ENCODE measurements at regions not wholly inside any gene's neighbourhood (a gene's known extent, or its start where the extent isn't known, plus 50 kb on each side); places are given as distances from the start of the nearest gene placed in this dataset.
A peak's percentile ranks its signal among the peaks of the same experiment; 100 is the strongest.

DNA sequence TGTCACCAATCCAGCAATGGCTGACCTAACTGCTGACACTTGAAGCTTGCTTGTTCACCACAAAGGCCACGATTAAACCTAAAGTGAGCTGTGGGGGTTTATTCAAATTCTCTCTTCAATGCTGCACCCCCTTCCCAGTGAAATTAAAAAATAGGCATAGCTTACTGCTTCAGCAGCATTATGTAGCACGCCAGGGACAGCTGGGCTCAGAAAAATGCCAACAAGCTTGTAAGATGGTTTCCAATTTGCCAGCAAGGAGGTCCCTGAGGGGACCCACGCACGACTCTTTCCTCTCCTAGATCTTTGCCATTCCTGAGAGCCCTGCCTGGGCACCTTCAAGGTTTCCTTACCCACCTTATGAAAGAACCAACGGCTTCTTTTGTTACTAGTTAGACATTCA lies 113.5 kb upstream of the CDH4 start:
- Histone ChIP-seq H3K9me3 (ENCODE audit: control extremely low read depth in 1 of 5, control insufficient read depth in 4 of 5, insufficient read depth in 2 of 5, low read depth in 1 of 5, low read length in 4 of 5) (no peaks in the 10 kb centered on the region), H3K4me3 (ENCODE audit: control insufficient read depth in 1 of 7, extremely low read depth in 1 of 7, insufficient read depth in 4 of 7, low read depth in 2 of 7, low read length in 6 of 7) (no peak overlapping the region), H3K36me3 (ENCODE audit: control insufficient read depth in 4 of 4, insufficient read depth in 4 of 4, low read length in 3 of 4) (no peaks in the 10 kb centered on the region), H3K4me1 (ENCODE audit: control extremely low read depth in 1 of 4, control insufficient read depth in 4 of 4, insufficient read depth in 4 of 4, low read length in 3 of 4) (no peaks in the 10 kb centered on the region), H3K27me3 (replicated peaks in 2 of 5; ENCODE audit: control insufficient read depth in 4 of 5, insufficient read depth in 5 of 5, low read length in 4 of 5) (peaks cover 2 to 49% (median 4%) of the 10 kb centered on the region in 5 experiments), H3K27ac (ENCODE audit: insufficient read depth in 1 of 2, low read depth in 1 of 2, low read length in 2 of 2, poor library complexity in 1 of 2, severe bottlenecking in 2 of 2) (no peak overlapping the region)
- POLR2A ChIA-PET, result no interaction called here
- no peak for DNase-seq
- CTCF ChIA-PET, result no interaction called here
- 89% methylated on average over 4 of the region's 5 CpGs for WGBS (ENCODE audit: insufficient coverage)

DNA sequence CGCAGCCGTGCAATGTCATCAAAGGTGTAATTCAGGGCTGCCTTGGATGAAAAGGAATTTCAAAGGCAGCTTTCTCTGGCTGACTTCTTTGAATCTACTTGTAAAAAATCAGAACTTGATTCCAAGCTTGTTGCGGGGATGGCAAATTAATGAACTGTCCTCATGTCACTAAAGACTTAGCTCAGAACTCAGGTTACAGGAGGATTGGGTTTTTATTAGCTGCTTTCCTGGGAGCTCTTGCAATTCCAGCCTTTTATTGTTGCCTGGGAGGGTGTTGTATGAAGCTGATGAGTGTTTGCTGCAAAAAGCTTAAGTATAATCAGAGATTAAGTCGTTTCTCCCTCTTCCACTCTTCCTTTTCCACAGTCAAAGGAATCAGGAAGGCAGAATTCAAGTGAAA lies 113.0 kb upstream of the CDH4 start:
- WGBS (ENCODE audit: insufficient coverage), result 96% methylated on average over 3 of the region's 4 CpGs
- ChIA-PET POLR2A (no interaction called here), CTCF (no interaction called here)

GRCh38 chr20:61140576-61140975 lies 111.5 kb upstream of the CDH4 start:
- H3K36me3 ChIP-seq (ENCODE audit: control insufficient read depth in 4 of 4, insufficient read depth in 4 of 4, low read length in 3 of 4), result no peaks in the 10 kb centered on the region
- H3K4me1 ChIP-seq (ENCODE audit: control extremely low read depth in 1 of 4, control insufficient read depth in 4 of 4, insufficient read depth in 4 of 4, low read length in 3 of 4), result no peaks in the 10 kb centered on the region
- H3K27me3 ChIP-seq (replicated peaks in 2 of 5; ENCODE audit: control insufficient read depth in 4 of 5, insufficient read depth in 5 of 5, low read length in 4 of 5), result peaks cover 0 to 34% (median 3%) of the 10 kb centered on the region in 5 experiments
- no peak for DNase-seq
- 96% methylated on average over 4 of the region's 4 CpGs for WGBS (ENCODE audit: insufficient coverage)
- POLR2A ChIA-PET, result no interaction called here
- CTCF ChIA-PET, result no interaction called here
- no peak overlapping the region for H3K4me3 ChIP-seq (ENCODE audit: control insufficient read depth in 1 of 7, extremely low read depth in 1 of 7, insufficient read depth in 4 of 7, low read depth in 2 of 7, low read length in 6 of 7)
- H3K9me3 ChIP-seq (ENCODE audit: control extremely low read depth in 1 of 5, control insufficient read depth in 4 of 5, insufficient read depth in 2 of 5, low read depth in 1 of 5, low read length in 4 of 5), result peaks cover 0 to 5% (median 0%) of the 10 kb centered on the region in 5 experiments
- no peak overlapping the region for H3K27ac ChIP-seq (ENCODE audit: insufficient read depth in 1 of 2, low read depth in 1 of 2, low read length in 2 of 2, poor library complexity in 1 of 2, severe bottlenecking in 2 of 2)

More for the DNA sequence above, 113.0 kb upstream of the CDH4 start:
- H3K36me3 ChIP-seq (ENCODE audit: control insufficient read depth in 4 of 4, insufficient read depth in 4 of 4, low read length in 3 of 4), result no peaks in the 10 kb centered on the region
- H3K27ac ChIP-seq (ENCODE audit: insufficient read depth in 1 of 2, low read depth in 1 of 2, low read length in 2 of 2, poor library complexity in 1 of 2, severe bottlenecking in 2 of 2), result no peak overlapping the region
- no peaks in the 10 kb centered on the region for H3K4me1 ChIP-seq (ENCODE audit: control extremely low read depth in 1 of 4, control insufficient read depth in 4 of 4, insufficient read depth in 4 of 4, low read length in 3 of 4)
- H3K9me3 ChIP-seq (ENCODE audit: control extremely low read depth in 1 of 5, control insufficient read depth in 4 of 5, insufficient read depth in 2 of 5, low read depth in 1 of 5, low read length in 4 of 5), result no peaks in the 10 kb centered on the region
- no peak for DNase-seq
- no peak overlapping the region for H3K4me3 ChIP-seq (ENCODE audit: control insufficient read depth in 1 of 7, extremely low read depth in 1 of 7, insufficient read depth in 4 of 7, low read depth in 2 of 7, low read length in 6 of 7)
- peaks cover 2 to 49% (median 4%) of the 10 kb centered on the region in 5 experiments for H3K27me3 ChIP-seq (replicated peaks in 2 of 5; ENCODE audit: control insufficient read depth in 4 of 5, insufficient read depth in 5 of 5, low read length in 4 of 5)

DNA sequence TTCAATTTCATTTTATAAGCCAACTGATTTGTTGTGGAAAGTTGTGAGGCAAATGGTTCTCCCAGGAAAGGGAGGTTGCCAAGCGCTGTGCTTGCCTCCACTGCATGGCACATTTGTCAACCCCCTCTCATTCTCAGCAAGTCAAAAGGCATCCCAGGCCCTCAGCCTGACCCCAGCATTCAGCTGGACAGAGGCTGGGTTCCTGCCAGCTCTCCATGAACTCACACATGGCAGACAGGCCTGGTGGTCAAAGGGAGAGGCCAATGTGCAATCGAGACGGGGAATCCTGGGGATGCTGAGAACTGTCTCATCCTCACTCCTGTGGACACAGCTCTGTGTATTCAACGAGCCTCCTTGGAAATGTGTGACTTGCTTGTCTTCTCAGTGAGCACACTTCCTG lies 106.0 kb upstream of the CDH4 start:
- CTCF ChIA-PET, result no interaction called here
- 72% methylated on average over 3 of the region's 4 CpGs for whole genome bisulfite sequencing (ENCODE audit: insufficient coverage)
- H3K27ac ChIP-seq (ENCODE audit: insufficient read depth in 1 of 2, low read depth in 1 of 2, low read length in 2 of 2, poor library complexity in 1 of 2, severe bottlenecking in 2 of 2), result no peak overlapping the region
- POLR2A ChIA-PET, result no interaction called here
- H3K9me3 ChIP-seq (ENCODE audit: control extremely low read depth in 1 of 5, control insufficient read depth in 4 of 5, insufficient read depth in 2 of 5, low read depth in 1 of 5, low read length in 4 of 5), result peaks cover 0 to 5% (median 0%) of the 10 kb centered on the region in 5 experiments
- H3K27me3 ChIP-seq (replicated peaks in 2 of 5; ENCODE audit: control insufficient read depth in 4 of 5, insufficient read depth in 5 of 5, low read length in 4 of 5), result peaks cover 0 to 13% (median 0%) of the 10 kb centered on the region in 5 experiments
- DNase-seq, result no peak
- no peak overlapping the region for H3K4me3 ChIP-seq (ENCODE audit: control insufficient read depth in 1 of 7, extremely low read depth in 1 of 7, insufficient read depth in 4 of 7, low read depth in 2 of 7, low read length in 6 of 7)
- no peaks in the 10 kb centered on the region for H3K36me3 ChIP-seq (ENCODE audit: control insufficient read depth in 4 of 4, insufficient read depth in 4 of 4, low read length in 3 of 4)
- no peaks in the 10 kb centered on the region for H3K4me1 ChIP-seq (ENCODE audit: control extremely low read depth in 1 of 4, control insufficient read depth in 4 of 4, insufficient read depth in 4 of 4, low read length in 3 of 4)

DNA sequence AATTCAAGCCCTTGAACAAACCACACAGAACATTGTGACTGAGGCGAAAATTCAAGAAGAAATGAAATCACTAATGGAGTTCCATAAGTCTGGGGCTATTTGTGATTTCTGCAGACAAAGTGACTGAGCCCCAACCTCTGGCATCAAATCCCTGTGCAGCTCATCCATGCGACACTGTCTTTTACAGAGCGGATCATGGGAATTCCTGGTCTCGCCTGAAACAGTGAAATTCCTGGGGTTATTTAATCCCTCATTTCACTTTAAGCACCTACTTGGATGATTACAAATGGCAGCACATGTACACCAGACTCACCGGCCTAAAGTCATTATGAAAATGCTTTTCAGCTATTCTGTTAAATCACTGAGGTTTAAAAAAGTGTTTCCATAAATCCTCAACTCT lies 102.4 kb upstream of the CDH4 start:
- no peaks in the 10 kb centered on the region for H3K4me1 ChIP-seq (ENCODE audit: control extremely low read depth in 1 of 4, control insufficient read depth in 4 of 4, insufficient read depth in 4 of 4, low read length in 3 of 4)
- no peak overlapping the region for H3K27ac ChIP-seq (ENCODE audit: insufficient read depth in 1 of 2, low read depth in 1 of 2, low read length in 2 of 2, poor library complexity in 1 of 2, severe bottlenecking in 2 of 2)
- H3K36me3 ChIP-seq (ENCODE audit: control insufficient read depth in 4 of 4, insufficient read depth in 4 of 4, low read length in 3 of 4), result no peaks in the 10 kb centered on the region
- CTCF ChIA-PET, result no interaction called here
- peaks cover 0 to 9% (median 0%) of the 10 kb centered on the region in 5 experiments for H3K27me3 ChIP-seq (replicated peaks in 2 of 5; ENCODE audit: control insufficient read depth in 4 of 5, insufficient read depth in 5 of 5, low read length in 4 of 5)
- DNase-seq, result no peak
- H3K4me3 ChIP-seq (ENCODE audit: control insufficient read depth in 1 of 7, extremely low read depth in 1 of 7, insufficient read depth in 4 of 7, low read depth in 2 of 7, low read length in 6 of 7), result no peak overlapping the region
- WGBS (ENCODE audit: insufficient coverage), result 98% methylated on average over 4 of the region's 5 CpGs
- H3K9me3 ChIP-seq (ENCODE audit: control extremely low read depth in 1 of 5, control insufficient read depth in 4 of 5, insufficient read depth in 2 of 5, low read depth in 1 of 5, low read length in 4 of 5), result peaks cover 0 to 3% (median 0%) of the 10 kb centered on the region in 5 experiments
- POLR2A ChIA-PET, result interaction anchor here (0.7 kb wide), 1 partner anchor 50 kb away, joined by 5 read pairs; no protein-coding TSS in a partner anchor

DNA sequence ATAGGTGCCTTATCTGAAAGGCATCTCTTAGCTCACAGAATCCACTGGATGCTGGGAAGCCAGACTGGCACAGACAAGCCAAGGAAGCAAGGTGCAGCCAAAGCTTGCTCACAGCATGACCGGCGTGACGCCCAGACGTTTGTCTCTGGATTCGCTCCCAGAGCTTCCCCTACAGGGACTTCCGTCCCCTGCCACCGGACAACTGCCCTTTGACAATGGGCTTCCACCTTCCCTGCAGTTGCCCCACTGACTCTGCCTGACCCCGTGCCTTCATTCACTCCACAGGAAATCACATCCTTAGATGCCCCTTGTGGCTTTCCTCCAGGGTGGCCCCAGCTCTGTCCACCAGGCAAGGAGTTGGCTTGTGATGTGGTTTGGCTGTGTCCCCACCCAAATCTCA lies 94.8 kb upstream of the CDH4 start:
- CTCF ChIA-PET, result no interaction called here
- DNase-seq, result no peak
- POLR2A ChIA-PET, result no interaction called here
- Histone ChIP-seq H3K9me3 (ENCODE audit: control extremely low read depth in 1 of 5, control insufficient read depth in 4 of 5, insufficient read depth in 2 of 5, low read depth in 1 of 5, low read length in 4 of 5) (peaks cover 0 to 2% (median 0%) of the 10 kb centered on the region in 5 experiments), H3K4me1 (ENCODE audit: control extremely low read depth in 1 of 4, control insufficient read depth in 4 of 4, insufficient read depth in 4 of 4, low read length in 3 of 4) (peaks cover 0 to 21% (median 0%) of the 10 kb centered on the region in 4 experiments), H3K27me3 (replicated peaks in 2 of 5; ENCODE audit: control insufficient read depth in 4 of 5, insufficient read depth in 5 of 5, low read length in 4 of 5) (no peaks in the 10 kb centered on the region), H3K36me3 (ENCODE audit: control insufficient read depth in 4 of 4, insufficient read depth in 4 of 4, low read length in 3 of 4) (no peaks in the 10 kb centered on the region), H3K4me3 (ENCODE audit: control insufficient read depth in 1 of 7, extremely low read depth in 1 of 7, insufficient read depth in 4 of 7, low read depth in 2 of 7, low read length in 6 of 7) (no peak overlapping the region), H3K27ac (ENCODE audit: insufficient read depth in 1 of 2, low read depth in 1 of 2, low read length in 2 of 2, poor library complexity in 1 of 2, severe bottlenecking in 2 of 2) (no peak overlapping the region)
- 98% methylated on average over 8 of the region's 8 CpGs for WGBS (ENCODE audit: insufficient coverage)

- Histone ChIP-seq H3K36me3 (ENCODE audit: control insufficient read depth in 4 of 4, insufficient read depth in 4 of 4, low read length in 3 of 4) (no peaks in the 10 kb centered on the region), H3K4me1 (ENCODE audit: control extremely low read depth in 1 of 4, control insufficient read depth in 4 of 4, insufficient read depth in 4 of 4, low read length in 3 of 4) (peaks cover 0 to 21% (median 0%) of the 10 kb centered on the region in 4 experiments), H3K27me3 (replicated peaks in 2 of 5; ENCODE audit: control insufficient read depth in 4 of 5, insufficient read depth in 5 of 5, low read length in 4 of 5) (no peaks in the 10 kb centered on the region), H3K4me3 (ENCODE audit: control insufficient read depth in 1 of 7, extremely low read depth in 1 of 7, insufficient read depth in 4 of 7, low read depth in 2 of 7, low read length in 6 of 7) (peak overlapping the region in 3 of 7 experiments; percentile 11 to 54 (median 12)), H3K9me3 (ENCODE audit: control extremely low read depth in 1 of 5, control insufficient read depth in 4 of 5, insufficient read depth in 2 of 5, low read depth in 1 of 5, low read length in 4 of 5) (no peaks in the 10 kb centered on the region), H3K27ac (ENCODE audit: insufficient read depth in 1 of 2, low read depth in 1 of 2, low read length in 2 of 2, poor library complexity in 1 of 2, severe bottlenecking in 2 of 2) (peak overlapping the region in 1 of 2 experiments; percentile 4)
- 23% methylated on average over 12 of the region's 17 CpGs for WGBS (ENCODE audit: insufficient coverage)
- ChIA-PET CTCF (no interaction called here), POLR2A (interaction anchor here (0.6 kb wide), 1 partner anchor 886 kb away, joined by 4 read pairs; no protein-coding TSS in a partner anchor)
- peak; percentile 16 to 59 (median 26) for DNase-seq
Observed at GRCh38 chr20:61159957-61160686, 91.9 kb upstream of the CDH4 start.

All from common myeloid progenitor, CD34-positive (primary cell).